ENCODE measurements at regions not wholly inside any gene's neighbourhood (a gene's known extent, or its start where the extent isn't known, plus 50 kb on each side); places are given as distances from the start of the nearest gene placed in this dataset.

GRCh38 chr7:91520645-91521044 lies 256.4 kb downstream of the FZD1 start:
- no peaks in the 10 kb centered on the region for H3K27me3 ChIP-seq (ENCODE audit: insufficient read depth, low read depth, low read length)
- H3K9ac ChIP-seq (ENCODE audit: low read length) = no peak overlapping the region
- no peak overlapping the region for H3K4me2 ChIP-seq (ENCODE audit: low read length)
- H3K79me2 ChIP-seq (replicated peaks; ENCODE audit: insufficient read depth, low read length) = no peaks in the 10 kb centered on the region
- no peak overlapping the region for H2AFZ ChIP-seq (ENCODE audit: low read depth, low read length)
- H4K20me1 ChIP-seq (ENCODE audit: insufficient read depth) = no peaks in the 10 kb centered on the region
- H3K36me3 ChIP-seq (ENCODE audit: insufficient read depth, low read length) = no peaks in the 10 kb centered on the region
- peaks cover 3% of the 10 kb centered on the region for H3K9me3 ChIP-seq (ENCODE audit: low read length)
- H3F3A ChIP-seq (ENCODE audit: insufficient read depth, low read length, poor library complexity, severe bottlenecking) = no peaks in the 10 kb centered on the region
- no peaks in the 10 kb centered on the region for H3K9me2 ChIP-seq (ENCODE audit: insufficient read depth, low read length)
- H3K4me3 ChIP-seq (ENCODE audit: low read length) = no peak overlapping the region
- no peak overlapping the region for H3K27ac ChIP-seq (ENCODE audit: low read length)
- TF ChIP-seq MXI1 (conservative IDR thresholded peaks at IDR 0.05; ENCODE audit: poor library complexity, severe bottlenecking) (no peak), TAF1 (IDR thresholded peaks at IDR 0.05; ENCODE audit: low read depth) (no peak), CTCF (IDR thresholded peaks at IDR 0.05; ENCODE audit: poor library complexity, severe bottlenecking) (no peak), RAD21 (conservative IDR thresholded peaks at IDR 0.05) (no peak), EP300 (conservative IDR thresholded peaks at IDR 0.05; ENCODE audit: poor library complexity, severe bottlenecking) (no peak), EZH2 (IDR thresholded peaks at IDR 0.05; ENCODE audit: borderline replicate concordance, insufficient read depth, low read length, poor library complexity, severe bottlenecking) (no peak), POLR2AphosphoS5 (IDR thresholded peaks at IDR 0.05) (no peak), SMC3 (conservative IDR thresholded peaks at IDR 0.05; ENCODE audit: poor library complexity) (no peak), REST (IDR thresholded peaks at IDR 0.05; ENCODE audit: borderline replicate concordance) (no peak)

GRCh38 chr7:91526404-91526803 lies 262.2 kb downstream of the FZD1 start:
- H3K27me3 ChIP-seq (ENCODE audit: insufficient read depth, low read depth, low read length) = no peaks in the 10 kb centered on the region
- TF ChIP-seq EP300 (conservative IDR thresholded peaks at IDR 0.05; ENCODE audit: poor library complexity, severe bottlenecking) (no peak), REST (IDR thresholded peaks at IDR 0.05; ENCODE audit: borderline replicate concordance) (no peak), EZH2 (IDR thresholded peaks at IDR 0.05; ENCODE audit: borderline replicate concordance, insufficient read depth, low read length, poor library complexity, severe bottlenecking) (no peak), SMC3 (conservative IDR thresholded peaks at IDR 0.05; ENCODE audit: poor library complexity) (no peak), RAD21 (conservative IDR thresholded peaks at IDR 0.05) (no peak), POLR2AphosphoS5 (IDR thresholded peaks at IDR 0.05) (no peak), CTCF (IDR thresholded peaks at IDR 0.05; ENCODE audit: poor library complexity, severe bottlenecking) (no peak), MXI1 (conservative IDR thresholded peaks at IDR 0.05; ENCODE audit: poor library complexity, severe bottlenecking) (no peak), TAF1 (IDR thresholded peaks at IDR 0.05; ENCODE audit: low read depth) (no peak)

More at GRCh38 chr7:91526404-91526803, 262.2 kb downstream of the FZD1 start:
- Histone ChIP-seq H3K9me2 (ENCODE audit: insufficient read depth, low read length) (no peaks in the 10 kb centered on the region), H3K4me3 (ENCODE audit: low read length) (no peak overlapping the region), H3K9me3 (ENCODE audit: low read length) (peaks cover 6% of the 10 kb centered on the region), H3K27ac (ENCODE audit: low read length) (no peak overlapping the region), H3K9ac (ENCODE audit: low read length) (no peak overlapping the region), H3F3A (ENCODE audit: insufficient read depth, low read length, poor library complexity, severe bottlenecking) (no peaks in the 10 kb centered on the region), H3K79me2 (replicated peaks; ENCODE audit: insufficient read depth, low read length) (no peaks in the 10 kb centered on the region), H3K36me3 (ENCODE audit: insufficient read depth, low read length) (no peaks in the 10 kb centered on the region), H3K4me2 (ENCODE audit: low read length) (no peak overlapping the region), H4K20me1 (ENCODE audit: insufficient read depth) (no peaks in the 10 kb centered on the region), H2AFZ (ENCODE audit: low read depth, low read length) (no peak overlapping the region)

Measured in neural cell (in vitro differentiated cells).